Neural progenitor cell (in vitro differentiated cells): ENCODE measurements at regions not wholly inside any gene's neighbourhood (a gene's known extent, or its start where the extent isn't known, plus 50 kb on each side); places are given as distances from the start of the nearest gene placed in this dataset.

Source experiments
- CTCF ChIP-seq: fragments of 200-600 bp; sonication (generic); IDR thresholded peaks from 2 replicates; pipeline ENCODE4 v1.5.1; 2017; ENCODE audit warnings: antibody characterized with exemption, mild to moderate bottlenecking
- EZH2 ChIP-seq: fragments of 200-600 bp; sonication (generic); IDR thresholded peaks from 2 replicates; pipeline ENCODE4 v1.6.1; 2017; ENCODE audit warnings: antibody characterized with exemption, mild to moderate bottlenecking, moderate library complexity

- no peak for TF ChIP-seq CTCF
- TF ChIP-seq EZH2: no peak
Measured at GRCh38 chrX:64536736-64537135, 141.5 kb upstream of the MTMR8 start.
